Esophagus squamous epithelium (tissue), 4 donors: ENCODE measurements at regions not wholly inside any gene's neighbourhood (a gene's known extent, or its start where the extent isn't known, plus 50 kb on each side); places are given as distances from the start of the nearest gene placed in this dataset.

Experiments
- POLR2A ChIP-seq, 4 donors: fragments of 450-650 bp; IDR thresholded peaks; one replicate each; pipeline ENCODE4 v1.6.1; 2017; ENCODE audit warnings: antibody characterized with exemption in 4 of 4, mild to moderate bottlenecking in 4 of 4, moderate library complexity in 3 of 4
- TF ChIP-seq, protein P1 (sequence below), 6 experiments: fragments of 450-650 bp in 4 of 6; fragments of 200-600 bp in 2 of 6; sonication (generic) in 2 of 6; IDR thresholded peaks; one replicate each; pipeline ENCODE4 v1.5.1; 2016 to 2019; ENCODE audit warnings: antibody characterized with exemption in 6 of 6, mild to moderate bottlenecking in 4 of 6, moderate library complexity in 4 of 6

DNA sequence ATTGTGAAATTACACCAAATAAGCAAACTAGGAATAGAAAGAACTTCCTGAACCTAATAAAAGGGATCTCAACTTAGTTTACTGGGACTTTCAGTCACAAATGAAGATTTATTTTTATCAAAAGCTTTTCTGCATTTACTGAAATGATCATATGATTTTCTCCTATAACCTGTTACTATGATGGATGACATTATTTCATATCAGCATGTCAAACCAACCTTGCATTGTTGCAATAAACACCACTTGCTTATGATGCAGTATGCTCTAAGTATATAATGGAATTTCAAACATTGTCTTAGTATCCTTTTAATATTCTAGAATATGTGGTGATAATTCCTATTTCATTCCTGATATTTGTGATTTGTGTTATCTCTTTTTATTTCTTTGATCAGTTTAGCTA lies 303.0 kb downstream of the CGGBP1 start:
- TF ChIP-seq, protein P1, sequence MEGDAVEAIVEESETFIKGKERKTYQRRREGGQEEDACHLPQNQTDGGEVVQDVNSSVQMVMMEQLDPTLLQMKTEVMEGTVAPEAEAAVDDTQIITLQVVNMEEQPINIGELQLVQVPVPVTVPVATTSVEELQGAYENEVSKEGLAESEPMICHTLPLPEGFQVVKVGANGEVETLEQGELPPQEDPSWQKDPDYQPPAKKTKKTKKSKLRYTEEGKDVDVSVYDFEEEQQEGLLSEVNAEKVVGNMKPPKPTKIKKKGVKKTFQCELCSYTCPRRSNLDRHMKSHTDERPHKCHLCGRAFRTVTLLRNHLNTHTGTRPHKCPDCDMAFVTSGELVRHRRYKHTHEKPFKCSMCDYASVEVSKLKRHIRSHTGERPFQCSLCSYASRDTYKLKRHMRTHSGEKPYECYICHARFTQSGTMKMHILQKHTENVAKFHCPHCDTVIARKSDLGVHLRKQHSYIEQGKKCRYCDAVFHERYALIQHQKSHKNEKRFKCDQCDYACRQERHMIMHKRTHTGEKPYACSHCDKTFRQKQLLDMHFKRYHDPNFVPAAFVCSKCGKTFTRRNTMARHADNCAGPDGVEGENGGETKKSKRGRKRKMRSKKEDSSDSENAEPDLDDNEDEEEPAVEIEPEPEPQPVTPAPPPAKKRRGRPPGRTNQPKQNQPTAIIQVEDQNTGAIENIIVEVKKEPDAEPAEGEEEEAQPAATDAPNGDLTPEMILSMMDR (IDR thresholded peaks at IDR 0.05), result no peak
- no peak for TF ChIP-seq POLR2A (IDR thresholded peaks at IDR 0.05)
